ENCODE measurements at regions not wholly inside any gene's neighbourhood (a gene's known extent, or its start where the extent isn't known, plus 50 kb on each side); places are given as distances from the start of the nearest gene placed in this dataset.

GRCh38 chr6:44049163-44049988 lies 77.9 kb downstream of the MRPL14 start:
- no peak for DNase-seq
- Histone ChIP-seq H3K4me1 (peaks cover 41% of the 10 kb centered on the region), H3K9me3 (no peaks in the 10 kb centered on the region)

GRCh38 chr6:44048277-44048676 lies 79.0 kb downstream of the MRPL14 start:
- Histone ChIP-seq H3K9me3 (no peaks in the 10 kb centered on the region), H3K27ac (no peak overlapping the region), H3K36me3 (ENCODE audit: insufficient read depth in 1 of 2, low read depth in 1 of 2) (no peaks in the 10 kb centered on the region), H3K4me3 (no peak overlapping the region), H3K4me1 (peaks cover 41% of the 10 kb centered on the region), H3K27me3 (ENCODE audit: insufficient read depth in 3 of 3, low read length in 2 of 3) (no peaks in the 10 kb centered on the region)
- TF ChIP-seq CTCF (IDR thresholded peaks at IDR 0.05): no peak
- DNase-seq (no peak), ATAC-seq (no peak)
- WGBS, 3 donors: 92 to 97% (median 94%) methylated on average over 6 of the region's 6 CpGs
- intact Hi-C loops (cut with DNase I): no loop called here

More at GRCh38 chr6:44049163-44049988, 77.9 kb downstream of the MRPL14 start:
- 60 to 74% (median 64%) methylated on average over 6 of the region's 6 CpGs for WGBS, 3 donors
- Histone ChIP-seq H3K27ac (peak overlapping the region; percentile 58), H3K27me3 (ENCODE audit: insufficient read depth in 3 of 3, low read length in 2 of 3) (no peaks in the 10 kb centered on the region), H3K36me3 (ENCODE audit: insufficient read depth in 1 of 2, low read depth in 1 of 2) (no peaks in the 10 kb centered on the region), H3K4me3 (no peak overlapping the region)
- peak in 1 of 4 donors; percentile 29 for ATAC-seq
- TF ChIP-seq CTCF (IDR thresholded peaks at IDR 0.05): no peak
- intact Hi-C loops (cut with DNase I): no loop called here

GRCh38 chr6:44047801-44048200 lies 79.5 kb downstream of the MRPL14 start:
- Histone ChIP-seq H3K27me3 (ENCODE audit: insufficient read depth in 3 of 3, low read length in 2 of 3) (no peaks in the 10 kb centered on the region), H3K36me3 (ENCODE audit: insufficient read depth in 1 of 2, low read depth in 1 of 2) (no peaks in the 10 kb centered on the region), H3K9me3 (no peaks in the 10 kb centered on the region), H3K27ac (no peak overlapping the region), H3K4me1 (peaks cover 41% of the 10 kb centered on the region), H3K4me3 (no peak overlapping the region)
- no peak for TF ChIP-seq CTCF (IDR thresholded peaks at IDR 0.05)
- DNase-seq (no peak), ATAC-seq (no peak)
- intact Hi-C loops (cut with DNase I): no loop called here
- WGBS, 3 donors: 85 to 96% (median 86%) methylated on average over 3 of the region's 3 CpGs

- no peak for TF ChIP-seq CTCF (IDR thresholded peaks at IDR 0.05)
- intact Hi-C loops (cut with DNase I): no loop called here
- H3K27me3 ChIP-seq (ENCODE audit: insufficient read depth in 3 of 3, low read length in 2 of 3): no peaks in the 10 kb centered on the region
- no peak overlapping the region for H3K4me3 ChIP-seq
- no peak for DNase-seq
- no peak overlapping the region for H3K27ac ChIP-seq
- ATAC-seq: no peak
- no peaks in the 10 kb centered on the region for H3K36me3 ChIP-seq (ENCODE audit: insufficient read depth in 1 of 2, low read depth in 1 of 2)
- WGBS, 3 donors: 57 to 73% (median 58%) methylated on average over 2 of the region's 2 CpGs
- peaks cover 38% of the 10 kb centered on the region for H3K4me1 ChIP-seq
- H3K9me3 ChIP-seq: no peaks in the 10 kb centered on the region
Observed at GRCh38 chr6:44047179-44047546, 80.1 kb downstream of the MRPL14 start.
